ENCODE measurements at regions not wholly inside any gene's neighbourhood (a gene's known extent, or its start where the extent isn't known, plus 50 kb on each side); places are given as distances from the start of the nearest gene placed in this dataset.

DNA sequence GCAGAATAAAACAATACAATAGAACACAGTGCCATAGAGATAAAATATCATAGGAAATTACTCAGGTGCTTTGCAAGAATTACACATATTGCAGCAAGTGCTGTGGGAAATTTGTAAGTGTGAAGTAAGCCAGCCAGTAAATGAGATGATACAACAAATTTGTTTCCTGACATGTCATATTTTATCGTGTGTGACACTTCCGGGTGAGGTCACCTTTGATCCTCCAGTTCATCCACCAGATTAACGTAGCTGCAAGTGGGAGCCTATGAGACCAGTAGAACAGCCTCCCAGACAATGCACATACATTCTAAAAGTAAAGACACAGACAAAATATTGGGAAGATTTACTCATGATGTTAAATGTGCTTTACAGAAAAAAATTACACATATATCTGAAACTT, 72.2 kb downstream of the PRDM9 start:
- TF ChIP-seq, protein P1, sequence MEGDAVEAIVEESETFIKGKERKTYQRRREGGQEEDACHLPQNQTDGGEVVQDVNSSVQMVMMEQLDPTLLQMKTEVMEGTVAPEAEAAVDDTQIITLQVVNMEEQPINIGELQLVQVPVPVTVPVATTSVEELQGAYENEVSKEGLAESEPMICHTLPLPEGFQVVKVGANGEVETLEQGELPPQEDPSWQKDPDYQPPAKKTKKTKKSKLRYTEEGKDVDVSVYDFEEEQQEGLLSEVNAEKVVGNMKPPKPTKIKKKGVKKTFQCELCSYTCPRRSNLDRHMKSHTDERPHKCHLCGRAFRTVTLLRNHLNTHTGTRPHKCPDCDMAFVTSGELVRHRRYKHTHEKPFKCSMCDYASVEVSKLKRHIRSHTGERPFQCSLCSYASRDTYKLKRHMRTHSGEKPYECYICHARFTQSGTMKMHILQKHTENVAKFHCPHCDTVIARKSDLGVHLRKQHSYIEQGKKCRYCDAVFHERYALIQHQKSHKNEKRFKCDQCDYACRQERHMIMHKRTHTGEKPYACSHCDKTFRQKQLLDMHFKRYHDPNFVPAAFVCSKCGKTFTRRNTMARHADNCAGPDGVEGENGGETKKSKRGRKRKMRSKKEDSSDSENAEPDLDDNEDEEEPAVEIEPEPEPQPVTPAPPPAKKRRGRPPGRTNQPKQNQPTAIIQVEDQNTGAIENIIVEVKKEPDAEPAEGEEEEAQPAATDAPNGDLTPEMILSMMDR (conservative IDR thresholded peaks at IDR 0.05; ENCODE audit: low read depth, low read length), result no peak
- H3K4me3 ChIP-seq (ENCODE audit: low read depth, low read length), result no peak overlapping the region
- no peak for DNase-seq (ENCODE audit: low read depth)

DNA sequence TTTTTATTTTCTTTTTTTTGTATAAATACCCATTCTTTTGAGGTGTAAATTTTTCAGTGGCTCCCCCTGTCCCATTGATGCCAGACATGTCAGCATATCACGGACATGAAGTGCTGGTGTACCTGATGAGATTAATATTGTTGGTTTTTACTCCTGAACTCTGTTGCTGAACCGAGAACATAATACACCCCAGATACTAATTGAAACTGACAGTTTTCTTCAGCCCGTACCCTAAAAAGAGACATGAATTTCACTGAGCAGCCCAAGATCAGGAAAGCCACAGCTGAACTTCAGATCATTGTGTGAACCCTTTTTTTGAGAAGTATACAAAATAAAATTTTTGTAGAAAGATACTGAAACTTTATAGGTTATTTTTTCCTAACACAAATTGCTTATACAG, 75.7 kb downstream of the PRDM9 start:
- no peak overlapping the region for H3K4me3 ChIP-seq (ENCODE audit: low read depth, low read length)
- TF ChIP-seq, protein P1 (conservative IDR thresholded peaks at IDR 0.05; ENCODE audit: low read depth, low read length), result no peak
- no peak for DNase-seq (ENCODE audit: low read depth)

- no peak overlapping the region for H3K4me3 ChIP-seq (ENCODE audit: low read depth, low read length)
- TF ChIP-seq, protein P1 (conservative IDR thresholded peaks at IDR 0.05; ENCODE audit: low read depth, low read length), result no peak
- no peak for DNase-seq (ENCODE audit: low read depth)
These were observed 81.5 kb downstream of the PRDM9 start for GRCh38 chr5:23588841-23589326.

DNA sequence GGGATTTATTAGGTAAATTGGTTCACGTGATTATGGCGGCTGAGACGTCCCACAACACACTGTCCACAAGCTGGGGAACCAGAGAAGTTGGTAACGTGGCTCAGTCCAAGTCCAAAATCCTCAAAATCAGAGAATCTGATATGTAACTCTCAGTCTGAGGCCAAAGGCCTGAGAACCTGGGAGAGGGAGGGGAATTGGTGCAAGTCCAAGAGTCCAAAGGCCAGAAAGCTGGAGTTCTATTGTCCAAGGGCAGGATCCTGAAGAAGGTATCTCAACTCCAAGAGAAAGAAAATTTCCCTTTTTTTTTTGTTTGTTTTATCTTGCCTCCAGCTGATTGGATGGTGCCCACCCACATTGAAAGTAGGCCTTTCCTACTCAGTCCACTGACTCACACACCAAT, 83.8 kb downstream of the PRDM9 start:
- TF ChIP-seq, protein P1 (conservative IDR thresholded peaks at IDR 0.05; ENCODE audit: low read depth, low read length), result no peak

DNA sequence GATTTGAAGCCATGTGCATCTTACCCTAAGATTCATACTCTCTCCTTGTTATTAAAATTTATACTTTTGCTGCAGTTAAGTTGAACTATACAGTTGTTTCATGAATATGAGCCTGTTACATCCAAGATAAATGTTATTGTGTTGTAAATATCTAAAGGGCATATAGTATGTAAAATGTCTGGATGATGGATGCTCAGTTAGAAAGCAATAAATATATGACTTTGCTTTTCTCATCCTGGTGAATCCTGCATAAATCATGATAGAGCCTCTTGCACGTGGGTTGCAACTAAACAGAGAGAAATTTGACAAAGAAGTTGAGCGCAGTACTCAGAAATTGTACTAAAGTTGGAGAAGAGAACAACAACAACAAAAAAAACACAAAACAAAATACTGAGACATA, 99.5 kb downstream of the PRDM9 start:
- no peak overlapping the region for H3K4me3 ChIP-seq (ENCODE audit: low read depth, low read length)
- TF ChIP-seq, protein P1 (conservative IDR thresholded peaks at IDR 0.05; ENCODE audit: low read depth, low read length), result no peak
- DNase-seq (ENCODE audit: low read depth), result no peak

More for the DNA sequence above, 83.8 kb downstream of the PRDM9 start:
- DNase-seq (ENCODE audit: low read depth), result no peak
- no peak overlapping the region for H3K4me3 ChIP-seq (ENCODE audit: low read depth, low read length)

GRCh38 chr5:23612701-23613100, 105.3 kb downstream of the PRDM9 start:
- H3K4me3 ChIP-seq (ENCODE audit: low read depth, low read length), result no peak overlapping the region
- DNase-seq (ENCODE audit: low read depth), result no peak
- TF ChIP-seq, protein P1 (conservative IDR thresholded peaks at IDR 0.05; ENCODE audit: low read depth, low read length), result no peak

DNA sequence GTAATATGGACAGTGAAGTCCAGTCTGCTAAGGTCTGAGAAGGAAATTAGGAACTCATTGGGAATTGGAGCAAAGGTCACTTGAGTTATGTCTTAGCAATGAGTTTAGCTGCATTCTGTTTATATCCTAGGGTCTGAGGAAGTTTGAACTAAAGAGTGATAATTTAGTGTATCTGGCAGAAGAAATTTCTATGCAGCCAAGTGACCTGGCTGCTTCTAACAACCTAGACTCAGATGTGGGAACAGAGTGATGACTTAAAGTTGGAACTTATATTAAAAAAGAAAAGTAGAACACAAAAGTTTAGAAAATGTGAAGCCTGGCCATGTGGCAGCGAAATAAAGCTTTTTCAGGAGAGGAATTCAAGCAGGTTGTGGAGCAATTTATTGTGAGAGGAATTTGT, 106.2 kb downstream of the PRDM9 start:
- no peak for DNase-seq (ENCODE audit: low read depth)
- no peak overlapping the region for H3K4me3 ChIP-seq (ENCODE audit: low read depth, low read length)

More for the DNA sequence above, 106.2 kb downstream of the PRDM9 start:
- TF ChIP-seq, protein P1 (conservative IDR thresholded peaks at IDR 0.05; ENCODE audit: low read depth, low read length), result no peak

Data from choroid plexus epithelial cell (primary cell).